ENCODE measurements at regions not wholly inside any gene's neighbourhood (a gene's known extent, or its start where the extent isn't known, plus 50 kb on each side); places are given as distances from the start of the nearest gene placed in this dataset.
"Not testable (repeated sequence)": the region's sequence is repeated elsewhere in the genome, so short reads cannot be mapped to it uniquely, and the experiment has no call there.

DNA sequence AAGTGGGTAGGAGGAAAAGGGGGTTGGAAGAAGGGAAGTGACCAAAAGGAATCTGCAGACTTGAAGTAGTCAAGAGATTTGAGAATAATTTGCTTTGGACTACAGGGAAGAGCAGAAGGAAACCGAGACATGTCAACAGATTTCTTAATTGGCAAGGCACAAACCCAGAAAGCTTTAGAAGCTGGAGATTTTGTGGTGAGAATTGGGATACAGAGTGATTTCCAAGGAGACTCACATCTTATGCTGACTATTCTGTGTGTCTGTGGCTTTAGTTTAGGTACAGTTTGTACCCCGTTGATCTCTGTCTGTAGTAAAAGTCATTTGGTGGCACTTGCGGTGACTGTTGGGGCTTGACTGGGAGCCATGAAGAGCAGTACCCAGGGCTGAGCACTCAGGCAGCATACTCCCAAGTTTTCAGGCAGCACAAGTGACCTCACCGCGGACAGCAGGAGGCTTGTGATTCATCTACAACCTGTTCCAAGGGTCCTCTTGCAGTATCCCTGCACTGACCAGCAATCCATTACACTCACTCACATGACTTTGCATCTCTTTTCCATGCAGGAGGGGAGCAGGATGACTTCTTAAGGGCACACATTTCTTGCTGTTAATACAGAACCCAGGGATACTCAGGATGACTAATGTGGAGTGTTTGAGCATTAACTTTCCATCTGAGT, 97.1 kb upstream of the TNP1 start:
- DNase-seq = no peak

DNA sequence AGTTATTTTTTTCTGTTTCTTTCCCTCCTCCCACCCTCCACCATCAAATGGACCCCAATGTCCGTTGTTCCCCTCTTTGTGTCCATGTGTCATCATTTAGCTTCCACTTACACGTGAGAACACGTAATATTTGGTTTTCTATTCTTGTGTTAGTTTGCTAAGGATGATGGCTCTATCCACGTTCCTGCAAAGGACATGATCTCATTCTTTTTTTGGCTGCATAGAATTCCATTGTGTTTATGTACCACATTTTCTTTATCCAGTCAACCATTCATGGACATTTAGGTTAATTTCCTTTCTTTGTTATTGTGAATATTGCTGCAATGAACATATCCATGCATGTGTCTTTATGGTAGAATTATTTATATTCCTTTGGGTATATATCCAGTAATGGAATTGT, 91.3 kb upstream of the TNP1 start:
- DNase-seq = no peak

DNA sequence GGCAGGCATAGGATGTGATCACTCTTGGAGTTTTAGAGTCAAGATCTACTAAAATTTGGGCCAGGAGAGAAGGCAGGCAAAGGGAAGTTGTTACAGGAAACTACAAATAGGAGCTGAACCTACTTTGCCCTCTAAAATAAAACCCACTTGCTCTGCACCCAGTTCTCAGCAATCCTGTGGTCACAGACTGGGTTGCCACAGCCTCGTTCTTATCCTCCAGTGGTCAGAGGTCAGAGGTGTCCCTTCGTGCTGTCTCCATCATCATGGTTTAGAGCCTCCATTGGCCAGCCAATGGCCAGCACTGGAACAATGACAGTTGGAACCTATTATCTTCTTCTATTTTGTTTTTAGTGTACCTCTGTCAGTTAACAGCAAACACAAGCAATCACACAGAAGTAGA, 90.7 kb upstream of the TNP1 start:
- DNase-seq = no peak

DNA sequence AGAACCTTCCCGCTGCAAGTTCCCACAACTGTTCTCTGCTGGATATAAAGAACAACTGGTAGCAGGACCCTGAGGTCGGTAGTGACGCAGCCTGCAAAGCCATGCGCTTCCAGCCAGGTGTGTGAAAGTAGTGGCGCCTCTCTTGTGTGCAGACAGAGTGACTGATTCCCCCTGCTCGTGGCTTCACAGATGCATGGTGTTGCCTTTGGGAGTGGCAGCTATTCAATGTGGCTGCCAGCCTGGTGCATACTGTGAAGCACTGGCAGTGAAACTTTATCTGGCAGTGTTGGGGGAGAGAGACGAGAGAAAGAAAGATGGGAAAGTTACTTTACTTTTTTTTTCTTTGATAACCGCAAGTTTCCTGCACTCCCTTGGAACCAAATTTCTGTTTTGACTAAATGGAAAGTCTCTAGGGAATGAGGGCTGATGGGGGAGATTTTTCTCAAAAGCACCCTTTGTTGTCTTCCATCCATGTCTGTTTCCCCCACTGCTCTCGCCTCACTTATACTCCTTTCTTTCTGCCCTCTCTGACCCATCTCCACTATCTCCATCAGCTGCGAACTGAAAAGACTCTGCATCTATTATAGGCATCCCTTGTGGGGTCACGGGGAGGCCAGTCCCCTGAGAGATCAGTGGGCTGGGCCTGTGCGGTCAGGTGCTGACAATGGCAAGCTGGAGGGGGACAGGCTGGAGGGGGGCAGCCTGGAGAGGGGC, 90.0 kb upstream of the TNP1 start:
- no peak for DNase-seq

DNA sequence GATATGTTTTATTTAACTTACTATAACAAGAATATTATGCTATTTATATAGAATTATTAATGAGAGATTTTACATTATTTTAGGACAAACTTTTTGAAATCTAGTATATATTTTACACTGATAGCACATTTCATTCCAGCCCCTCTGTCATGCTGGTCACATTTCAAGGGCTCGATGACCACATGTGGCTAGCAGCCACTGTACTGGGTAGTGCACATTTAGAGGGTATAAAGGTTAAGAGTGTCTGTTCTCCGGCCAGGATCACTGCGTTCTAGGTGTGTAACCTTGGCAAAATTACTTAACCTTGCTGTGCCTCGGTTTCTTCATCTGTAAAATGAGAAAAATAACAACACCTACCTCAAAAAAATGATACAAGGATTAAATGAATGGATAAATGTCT, 87.2 kb upstream of the TNP1 start:
- DNase-seq = no peak

DNA sequence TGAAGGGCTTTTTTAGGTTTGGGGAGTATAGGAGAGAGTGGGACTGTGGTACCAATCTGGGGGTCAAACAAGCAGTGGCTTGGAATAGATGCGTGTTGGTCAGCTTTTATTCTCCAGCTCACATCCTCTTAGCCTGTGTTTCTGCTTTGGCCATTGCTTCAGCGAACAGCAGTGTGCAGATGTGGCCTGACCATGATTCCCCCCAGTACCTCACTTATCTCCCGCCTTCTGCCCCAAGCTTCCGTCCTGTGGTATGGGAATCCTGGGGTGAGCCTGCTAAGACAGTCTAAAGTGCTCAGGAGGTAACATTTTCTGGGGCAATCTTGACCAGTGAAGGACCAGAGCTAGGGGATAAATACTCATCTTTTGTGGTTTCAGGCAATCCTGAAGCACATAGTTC, 84.9 kb upstream of the TNP1 start:
- no peak for DNase-seq

DNA sequence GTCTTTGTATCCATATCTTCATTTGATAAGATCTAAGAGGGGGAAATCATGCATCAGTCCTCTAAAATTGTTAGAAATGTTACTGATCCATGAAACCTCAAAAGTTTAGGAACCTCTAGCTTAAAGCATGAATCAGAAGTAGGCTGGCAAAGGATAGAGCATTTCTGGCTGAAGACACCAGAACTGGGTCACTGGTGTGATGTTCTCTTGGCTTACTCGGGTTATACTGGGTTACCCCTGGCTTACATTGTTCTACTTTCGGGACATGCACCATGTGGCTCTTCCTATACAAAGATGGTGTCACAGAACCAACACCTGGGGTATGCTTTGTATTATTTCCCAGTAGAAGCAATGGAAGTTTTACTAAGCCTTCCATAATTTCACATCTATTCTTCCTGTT, 83.2 kb upstream of the TNP1 start:
- no peak for DNase-seq

DNA sequence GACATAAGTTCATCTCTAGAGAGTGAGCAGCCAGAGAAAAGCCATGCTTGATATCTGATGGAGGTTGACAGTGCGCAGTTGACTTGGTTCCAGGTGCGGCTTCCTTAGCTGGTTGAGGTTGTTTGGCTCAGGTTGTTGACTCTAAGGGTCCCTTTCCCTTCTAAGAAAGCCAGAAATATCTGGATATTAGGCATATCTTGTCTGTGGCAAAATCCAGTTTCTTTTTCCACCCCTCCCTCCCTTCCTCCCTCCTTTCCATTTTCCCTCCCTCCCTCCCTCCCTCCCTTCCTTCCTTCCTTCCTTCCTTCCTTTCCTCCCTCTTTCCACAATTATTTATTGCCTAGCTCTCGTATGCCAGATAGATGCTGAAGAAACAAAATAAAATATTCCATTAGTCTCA, 82.6 kb upstream of the TNP1 start:
- no peak for DNase-seq

DNA sequence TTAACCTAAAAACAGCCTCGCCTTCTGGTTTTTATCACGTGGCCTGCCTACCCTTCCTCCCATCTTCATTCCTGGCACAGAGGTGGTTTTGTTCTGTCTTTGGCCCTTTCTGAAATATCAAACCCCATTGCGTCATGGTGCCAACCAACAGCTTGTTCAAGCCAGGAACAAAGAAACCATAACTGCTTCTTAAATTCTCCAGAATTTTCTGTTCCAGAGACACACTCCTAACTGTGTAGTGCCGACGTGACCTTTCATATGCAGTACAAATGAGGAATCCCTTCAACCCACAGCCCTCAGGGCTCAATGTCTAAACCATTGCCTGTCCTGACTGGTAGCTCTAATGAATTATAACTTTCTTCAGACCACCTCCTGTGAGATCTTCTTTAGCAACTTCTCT, 82.2 kb upstream of the TNP1 start:
- no peak for DNase-seq

DNA sequence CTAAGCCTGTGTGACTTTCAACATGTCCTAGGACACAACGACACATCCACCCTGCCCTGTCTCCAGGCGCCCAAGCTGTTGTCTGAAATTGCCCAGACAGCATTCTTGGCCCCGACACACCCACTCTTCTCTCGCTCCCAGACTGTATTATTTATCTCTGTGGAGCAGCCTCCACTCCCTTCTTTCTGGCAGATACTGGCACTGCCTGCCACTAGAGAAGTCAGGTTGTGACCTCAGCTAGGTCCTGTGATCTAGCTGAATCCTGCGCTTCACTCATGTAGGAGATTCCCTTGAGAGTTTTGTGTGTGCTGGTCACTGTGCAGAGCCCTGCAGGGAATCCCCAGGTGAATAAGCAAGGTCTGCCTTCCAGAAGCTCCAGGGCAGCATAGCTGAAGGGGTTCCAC, 77.1 kb upstream of the TNP1 start:
- DNase-seq = no peak

DNA sequence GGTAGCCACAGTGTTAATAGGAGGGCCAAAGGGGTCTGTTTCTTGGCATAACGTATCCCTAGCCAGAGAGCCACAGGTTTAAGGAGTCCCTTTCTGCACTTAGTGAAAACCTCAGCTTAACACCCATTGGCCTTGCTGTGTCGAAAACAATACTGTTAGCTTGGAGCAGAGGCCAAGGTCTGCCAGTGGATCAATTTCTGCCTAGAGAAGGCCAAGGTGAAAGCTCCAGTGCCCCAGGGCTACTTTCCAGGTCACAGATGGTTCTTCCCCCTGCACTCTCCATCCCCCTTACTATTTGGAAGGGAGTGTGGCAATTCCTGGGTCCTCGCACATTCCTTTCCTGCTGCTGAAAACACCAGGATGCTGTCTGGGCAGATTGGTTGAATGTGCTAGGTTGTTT, 74.8 kb upstream of the TNP1 start:
- no peak for DNase-seq

DNA sequence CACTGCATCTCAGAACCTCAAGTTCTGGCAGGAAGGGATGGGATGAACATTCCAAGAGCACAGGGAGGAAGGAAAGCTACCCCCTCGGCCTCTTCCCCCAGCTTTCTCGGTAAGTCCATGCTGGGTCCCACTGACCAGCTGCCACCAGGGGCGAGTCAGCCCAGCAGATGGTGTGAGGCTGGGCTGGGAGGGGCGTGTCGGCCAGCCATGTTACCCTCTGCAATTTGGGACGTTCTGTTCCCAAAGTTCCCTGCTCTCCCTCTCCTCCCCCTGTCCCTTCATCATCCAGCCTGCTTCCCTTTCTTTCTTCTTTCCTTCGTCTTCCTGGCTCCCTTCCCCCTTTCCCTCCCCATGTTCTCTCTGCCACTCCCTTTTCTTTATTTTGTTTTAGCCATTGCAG, 74.3 kb upstream of the TNP1 start:
- DNase-seq = no peak

DNA sequence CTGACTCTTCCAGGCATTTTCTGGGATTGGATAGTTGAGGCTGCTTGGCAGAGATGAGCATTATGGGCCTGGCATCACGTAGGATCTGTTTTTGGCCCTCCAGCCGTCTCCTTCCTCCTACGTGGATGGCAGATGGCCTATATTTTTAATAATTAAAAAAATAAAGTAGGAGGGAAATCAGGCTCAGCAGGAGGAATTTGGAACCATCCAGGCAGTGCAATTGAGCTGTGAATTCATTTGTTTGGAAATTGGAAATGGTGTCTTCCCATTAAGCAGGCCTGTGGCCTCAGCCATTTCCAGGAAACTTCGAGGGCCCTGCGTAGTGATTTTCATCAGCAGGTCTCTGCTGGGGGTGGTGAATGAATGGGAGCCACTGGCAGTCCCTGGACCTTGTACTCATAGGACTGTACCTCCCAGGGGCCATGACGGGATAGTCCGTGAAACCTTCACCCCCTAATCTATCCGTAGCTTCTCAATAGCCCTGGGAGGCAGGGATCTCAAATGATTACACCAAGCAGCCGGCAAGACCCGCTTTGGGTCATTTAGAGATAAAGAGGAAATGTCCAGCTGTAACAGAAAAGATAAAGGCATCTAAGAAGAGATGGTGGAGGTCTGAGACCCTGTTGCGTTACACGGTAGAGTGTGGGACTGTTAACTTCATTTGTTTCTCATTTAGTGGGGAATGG, 73.1 kb upstream of the TNP1 start:
- DNase-seq = no peak

DNA sequence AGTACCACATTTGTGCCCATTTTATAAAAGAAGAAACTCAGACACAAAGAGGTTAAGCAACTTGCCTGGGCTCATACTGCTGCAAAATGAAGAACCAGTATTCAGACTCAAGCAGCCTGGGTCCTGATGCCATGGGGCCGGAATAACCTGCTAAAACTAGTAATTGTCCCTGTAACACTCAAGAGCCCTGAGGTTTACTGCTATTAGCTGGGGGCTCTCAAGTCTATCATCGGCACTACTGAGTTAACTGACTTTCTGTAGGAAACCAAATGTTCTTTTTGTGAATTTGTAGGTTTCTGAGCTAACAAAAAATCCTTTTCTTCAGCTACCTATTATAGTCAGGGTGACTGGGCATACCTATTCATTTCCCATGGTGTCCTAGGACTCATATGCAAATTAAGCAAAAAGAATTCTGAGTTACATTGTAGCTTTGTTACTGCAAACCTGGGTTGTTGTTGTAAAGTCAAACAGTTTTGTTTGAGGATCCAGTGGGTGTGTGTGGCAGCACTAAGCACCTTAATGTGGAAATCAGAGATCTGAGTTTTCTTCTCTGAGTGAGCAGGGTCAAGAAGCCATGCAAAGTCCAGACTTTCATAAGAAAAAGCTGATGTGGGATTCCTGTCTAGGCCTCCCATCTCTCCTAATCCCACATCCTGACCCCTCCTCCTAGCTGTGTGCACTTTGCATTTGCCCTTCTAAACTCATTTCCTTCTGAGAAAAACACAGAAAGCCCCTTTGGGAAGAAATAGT, 72.4 kb upstream of the TNP1 start:
- no peak for DNase-seq

DNA sequence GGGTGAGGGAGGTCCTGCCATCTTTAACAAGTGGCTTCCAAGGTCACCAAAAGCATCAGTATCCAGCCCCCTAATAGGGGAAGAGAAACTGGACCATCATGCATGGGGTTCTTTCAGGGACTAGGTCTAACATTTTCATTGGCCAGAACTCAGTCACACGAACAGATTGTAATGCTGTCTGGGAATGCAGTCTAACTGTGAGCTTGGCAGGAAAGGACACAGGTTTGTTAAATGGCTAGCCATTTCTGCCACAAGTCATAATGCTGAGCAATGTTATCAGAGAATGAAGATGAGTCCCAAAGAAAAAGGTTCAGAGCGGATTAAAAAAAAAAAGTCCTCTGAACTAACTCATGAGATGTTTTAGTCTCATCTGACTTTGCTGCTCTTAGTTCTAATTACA, 70.9 kb upstream of the TNP1 start:
- no peak for DNase-seq

DNA sequence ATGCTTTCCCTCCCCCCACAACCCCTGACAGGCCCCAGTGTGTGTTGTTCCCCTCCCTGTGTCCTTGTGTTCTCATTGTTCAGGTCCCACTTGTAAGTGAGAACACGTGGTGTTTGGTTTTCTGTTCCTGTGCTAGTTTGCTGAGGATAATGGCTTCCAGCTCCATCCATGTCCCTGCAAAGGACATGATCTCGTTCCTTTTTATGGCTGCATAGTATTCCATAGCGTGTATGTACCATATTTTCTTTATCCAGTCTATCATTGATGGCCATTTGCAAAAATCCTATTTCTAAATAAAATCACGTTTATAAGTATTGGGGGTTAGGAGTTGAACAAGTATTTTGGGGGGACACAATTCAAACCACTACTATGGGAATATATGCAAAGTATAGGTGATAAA, 69.5 kb upstream of the TNP1 start:
- DNase-seq = not testable (repeated sequence)

DNA sequence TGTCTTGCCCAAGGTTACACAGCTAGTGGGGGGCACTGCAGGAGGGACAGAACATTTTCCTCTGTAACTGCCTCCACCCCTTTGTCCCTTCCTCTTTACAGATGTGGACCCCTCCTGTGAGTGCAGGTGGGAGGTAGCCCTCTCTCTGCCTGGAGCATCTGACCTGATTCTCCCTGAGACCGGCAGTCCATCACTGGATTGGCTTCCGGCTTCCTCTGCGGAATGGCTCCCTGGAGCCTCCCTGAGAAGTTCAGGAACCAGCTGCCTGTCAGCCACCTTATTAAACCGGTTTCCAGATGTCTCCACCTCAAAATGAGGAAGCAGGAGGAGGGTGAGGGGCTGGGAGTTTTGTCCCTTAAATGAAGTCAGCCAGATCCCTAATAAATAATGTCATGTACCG, 67.3 kb upstream of the TNP1 start:
- no peak for DNase-seq

DNA sequence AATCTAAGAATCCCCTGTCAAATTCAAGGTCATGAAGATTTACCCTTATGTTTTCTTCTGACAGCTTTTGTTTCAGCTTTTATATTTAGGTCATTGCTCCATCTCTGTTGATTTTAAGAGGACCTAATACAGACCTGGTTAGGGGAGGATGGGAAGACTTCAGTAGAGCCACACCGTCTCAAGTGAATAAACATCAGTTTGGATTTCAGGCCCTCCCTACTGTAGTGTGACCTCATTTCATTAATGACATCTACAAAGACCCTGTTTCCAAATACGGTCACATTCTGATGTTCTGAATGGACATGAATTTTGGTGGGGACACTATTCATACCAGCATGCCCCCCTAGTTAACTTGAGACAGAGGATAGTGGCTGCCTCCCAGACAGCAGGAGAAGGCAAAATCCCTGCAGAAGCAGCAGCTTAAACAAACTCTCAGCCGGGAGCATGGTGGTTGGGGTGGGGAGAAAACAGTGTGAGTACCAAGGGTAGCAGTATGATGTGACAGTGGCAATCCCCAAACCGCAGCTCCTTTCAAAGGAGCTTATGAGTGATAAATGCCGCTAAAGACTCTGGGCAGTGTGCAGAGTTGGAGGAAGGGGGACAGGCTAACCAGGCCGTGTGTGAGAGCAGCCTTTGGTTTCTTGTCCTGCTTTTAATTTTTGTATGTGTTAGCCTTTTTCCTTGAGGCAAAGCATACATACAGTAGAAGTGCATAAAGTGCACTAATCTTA, 65.9 kb upstream of the TNP1 start:
- no peak for DNase-seq

DNA sequence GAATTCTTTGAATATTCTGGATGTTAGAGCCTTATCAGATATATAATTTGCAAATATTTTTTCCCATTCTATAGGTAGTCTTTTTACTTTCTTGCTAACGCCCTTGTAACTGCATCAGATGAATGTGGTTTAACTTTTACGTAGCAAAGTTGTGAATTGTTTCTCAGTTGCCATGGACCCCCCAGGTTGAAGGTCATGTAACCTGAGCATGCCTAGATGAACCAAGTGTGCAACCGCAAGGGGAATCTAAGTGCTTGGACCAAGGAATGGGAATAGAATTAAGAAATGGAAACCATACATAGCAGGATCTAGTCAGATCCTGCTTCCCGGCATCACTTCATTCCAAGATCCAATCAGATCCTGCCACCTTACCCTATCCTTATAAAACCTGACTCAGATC, 65.1 kb upstream of the TNP1 start:
- DNase-seq = no peak

DNA sequence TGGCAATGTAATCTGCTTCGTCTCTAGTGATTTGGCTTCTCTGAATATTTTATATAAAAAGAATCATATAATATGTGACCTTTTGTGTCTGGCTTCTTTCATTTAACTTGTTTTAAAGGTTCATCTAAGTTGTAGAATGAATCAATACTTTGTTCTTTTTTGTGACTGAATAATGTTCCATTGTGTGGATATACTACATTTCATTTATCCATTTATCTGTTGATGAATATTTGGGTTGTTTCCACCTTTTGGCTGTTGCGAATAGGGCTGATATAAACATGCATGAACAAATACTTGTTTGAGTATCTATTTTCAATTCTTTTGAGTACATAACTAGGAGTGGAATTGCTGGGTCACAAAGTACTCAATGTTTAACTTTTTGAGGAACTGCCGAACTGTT, 63.8 kb upstream of the TNP1 start:
- DNase-seq = no peak

DNA sequence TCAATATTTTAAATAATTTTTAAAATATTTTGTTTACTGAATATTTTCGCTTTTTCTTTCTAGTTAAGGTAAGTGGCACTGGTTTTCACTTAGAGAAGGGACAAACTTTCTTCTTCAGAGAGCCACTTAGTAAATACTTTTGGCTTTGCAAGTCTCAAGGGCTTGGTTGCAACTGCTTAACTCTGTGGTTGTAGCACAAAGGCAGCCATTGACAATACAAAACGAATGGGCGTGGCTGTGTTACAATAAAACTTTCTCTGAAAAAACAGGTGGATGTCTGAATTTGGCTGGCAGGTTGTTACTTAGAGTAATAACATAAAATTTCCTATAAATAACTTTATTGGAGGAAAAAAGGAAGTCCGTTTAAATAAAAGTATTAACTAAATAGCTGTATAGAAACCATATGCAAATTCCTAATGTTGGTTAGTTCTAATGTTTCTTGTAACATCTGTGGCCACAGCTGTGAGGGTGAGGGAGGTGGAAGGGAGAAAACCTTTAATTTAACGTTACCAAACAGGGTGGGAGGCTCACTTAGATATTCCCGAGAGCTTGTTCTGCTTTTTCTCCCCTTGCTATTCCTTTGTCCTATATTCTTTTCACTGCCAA, 62.4 kb upstream of the TNP1 start:
- no peak for DNase-seq

DNA sequence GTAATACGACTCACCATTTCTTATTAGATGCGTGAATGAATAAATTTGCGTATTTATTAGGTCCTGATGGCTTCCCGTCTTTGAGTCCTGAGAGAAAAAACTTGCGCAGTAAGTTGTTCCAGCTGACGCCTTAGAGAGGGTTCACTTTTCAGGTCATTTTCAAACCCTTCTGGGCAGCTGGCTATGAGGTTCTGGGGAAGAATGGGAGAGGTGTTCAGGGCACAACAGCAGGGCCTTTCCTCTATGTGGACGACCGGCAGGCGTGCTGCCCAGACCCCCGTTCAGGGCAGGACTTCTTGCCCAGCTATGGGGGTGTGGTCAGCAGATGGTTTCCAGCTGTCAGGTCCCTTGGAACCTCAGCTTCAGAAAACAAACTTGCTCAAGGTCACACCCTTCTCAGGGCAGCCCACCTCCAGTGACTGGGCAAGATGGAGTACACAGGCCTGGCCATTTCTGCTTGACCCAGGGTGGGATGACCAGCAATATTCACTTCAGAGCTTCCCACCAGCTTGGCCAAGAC, 61.1 kb upstream of the TNP1 start:
- no peak for DNase-seq

Data from central memory CD4-positive, alpha-beta T cell (primary cell).